HepG2 (cell line): ENCODE measurements at regions not wholly inside any gene's neighbourhood (a gene's known extent, or its start where the extent isn't known, plus 50 kb on each side); places are given as distances from the start of the nearest gene placed in this dataset.

Source experiments
- ATAC-seq: fragments of 200-7000 bp; cut with Tn5 transposase; 3 replicates; pipeline ENCODE4 v1.9.1; 2020; ENCODE audit warnings: mild to moderate bottlenecking, moderate library complexity
- BruUV-seq: library from RNA; stranded (reverse); fragments of 400-500 nt; replicated peaks from 2 replicates; lab custom pipeline; 2021; lab: Mats Ljungman, UMichigan
- CTCF ChIA-PET: fragments of 300-600 bp; formaldehyde crosslinking; extraction: SDS; loops from one replicate; lab custom pipeline; 2021; ENCODE audit warnings: low total read pairs, inconsistent platforms, low intra/inter-chr PET ratio; lab: Yijun Ruan, JAX
- POLR2A ChIA-PET: fragments of 350-600 bp; sonication (Branson Sonifier 250); formaldehyde crosslinking; loops from one replicate; lab custom pipeline; 2020; ENCODE audit warnings: antibody characterized with exemption, inconsistent platforms; lab: Yijun Ruan, JAX
- DNase-seq: peaks from one replicate; pipeline ENCODE4 v3.0.0-alpha.2; 2015; ENCODE audit warnings: low spot score
- FAIRE-seq: peaks from 3 replicates; lab custom pipeline; 2011; peaks lifted over from hg19 to GRCh38; lab: Jason Lieb, UNC
- H2AFZ ChIP-seq: one replicate; pipeline ENCODE4 v1.6.1; 2011; ENCODE audit warnings: low read length, inconsistent platforms
- H3K27ac ChIP-seq: fragments of 300-600 bp; 3 replicates; pipeline ENCODE4 v1.8.0; 2011; ENCODE audit warnings: mixed run types, mild to moderate bottlenecking, mixed read lengths, low read length, inconsistent platforms; ENCODE audit not compliant: insufficient read depth; ENCODE audit errors: extremely low read length
- H3K27me3 ChIP-seq, 2 experiments: fragments of 200-600 bp in 1 of 2; 2 replicates in 1 of 2; 3 replicates in 1 of 2; pipeline versions ENCODE4 v1.6.0 to v1.8.0; 2011; ENCODE audit warnings: low read length in 2 of 2, mild to moderate bottlenecking in 2 of 2, moderate library complexity in 2 of 2, inconsistent platforms in 1 of 2; ENCODE audit not compliant: insufficient read depth in 2 of 2, control insufficient read depth in 1 of 2
- H3K36me3 ChIP-seq, 2 experiments: fragments of 200-600 bp in 1 of 2; replicated peaks in 1 of 2; 2 replicates in 1 of 2; 3 replicates in 1 of 2; pipeline versions ENCODE4 v1.5.1 to v1.8.0; 2011; ENCODE audit warnings: low read length in 2 of 2, inconsistent platforms in 1 of 2; ENCODE audit not compliant: insufficient read depth in 2 of 2, control insufficient read depth in 1 of 2
- H3K4me1 ChIP-seq: 2 replicates; pipeline ENCODE4 v1.5.1; 2012; ENCODE audit warnings: low read length, inconsistent platforms; ENCODE audit not compliant: insufficient read depth
- H3K4me2 ChIP-seq: 2 replicates; pipeline ENCODE4 v1.6.0; 2011; ENCODE audit warnings: low read depth, low read length, inconsistent platforms
- H3K4me3 ChIP-seq, 3 experiments: fragments of 200-600 bp in 1 of 3; sonication (generic), shearing (Covaris generic) in 1 of 3; replicated peaks in 1 of 3; 2 replicates each; pipeline ENCODE4 v1.5.1; 2011 to 2016; ENCODE audit warnings: low read length in 3 of 3, inconsistent platforms in 2 of 3, low read depth in 2 of 3, mild to moderate bottlenecking in 2 of 3, control low read depth in 1 of 3, mixed read lengths in 1 of 3; ENCODE audit not compliant: insufficient read depth in 1 of 3
- H3K79me2 ChIP-seq: one replicate; pipeline ENCODE4 v1.6.1; 2011; ENCODE audit warnings: low read length, inconsistent platforms; ENCODE audit not compliant: insufficient read depth
- H3K9ac ChIP-seq: 2 replicates; pipeline ENCODE4 v1.6.0; 2011; ENCODE audit warnings: mild to moderate bottlenecking, low read depth, low read length, inconsistent platforms; ENCODE audit not compliant: insufficient read depth
- H3K9me3 ChIP-seq: 2 replicates; pipeline ENCODE4 v1.5.1; 2012; ENCODE audit warnings: mild to moderate bottlenecking, low read length
- H4K20me1 ChIP-seq: 2 replicates; pipeline ENCODE4 v1.6.0; 2011; ENCODE audit warnings: inconsistent platforms, mild to moderate bottlenecking, low read length, moderate library complexity; ENCODE audit not compliant: insufficient read depth
- ETV5 ChIP-seq: IDR thresholded peaks from 2 replicates; pipeline ENCODE4 v1.6.1; 2018; ENCODE audit warnings: missing biosample characterization, missing genetic modification reagents, inconsistent platforms, borderline replicate concordance
- GABPA ChIP-seq, 2 experiments: IDR thresholded peaks; 2 replicates each; pipeline ENCODE4 v1.6.1; 2011 to 2016; ENCODE audit warnings: low read depth in 2 of 2, low read length in 1 of 2, missing biosample characterization in 1 of 2, missing genetic modification characterization in 1 of 2
- JARID2 ChIP-seq: sonication (generic); formaldehyde crosslinking; IDR thresholded peaks from 2 replicates; pipeline ENCODE4 v1.8.1; 2023; ENCODE audit warnings: missing genetic modification reagents, inconsistent platforms; ENCODE audit not compliant: insufficient replicate concordance
- KDM5B ChIP-seq: sonication (generic); formaldehyde crosslinking; IDR thresholded peaks from 2 replicates; pipeline ENCODE4 v1.4.0; 2020; ENCODE audit warnings: missing genetic modification reagents, mild to moderate bottlenecking, borderline replicate concordance
- KLF11 ChIP-seq: IDR thresholded peaks from 2 replicates; pipeline ENCODE4 v1.6.1; 2016; ENCODE audit warnings: missing compliant biosample characterization
- MYNN ChIP-seq: sonication (generic); formaldehyde crosslinking; IDR thresholded peaks from 2 replicates; pipeline ENCODE4 v1.4.0; 2020; ENCODE audit warnings: mild to moderate bottlenecking, low read depth, missing genetic modification reagents
- PREB ChIP-seq: sonication (generic); formaldehyde crosslinking; IDR thresholded peaks from 2 replicates; pipeline ENCODE4 v1.4.0; 2020; ENCODE audit warnings: missing genetic modification reagents
- SALL1 ChIP-seq: sonication (generic); formaldehyde crosslinking; IDR thresholded peaks from 2 replicates; pipeline ENCODE4 v1.8.0; 2022; ENCODE audit warnings: mild to moderate bottlenecking, missing genetic modification reagents
- SMC3 ChIP-seq: IDR thresholded peaks from 2 replicates; pipeline ENCODE4 v1.6.1; 2011; ENCODE audit warnings: low read length, improper control_type of control experiment
- SNAPC2 ChIP-seq: sonication (generic); formaldehyde crosslinking; IDR thresholded peaks from 2 replicates; pipeline ENCODE4 v1.8.1; 2022; ENCODE audit warnings: mild to moderate bottlenecking, missing genetic modification reagents
- TFE3 ChIP-seq: IDR thresholded peaks from 2 replicates; pipeline ENCODE4 v1.6.1; 2016
- ZFY ChIP-seq: sonication (generic); formaldehyde crosslinking; IDR thresholded peaks from 2 replicates; pipeline ENCODE4 v1.4.0; 2020; ENCODE audit warnings: missing genetic modification reagents
- ZNF510 ChIP-seq: sonication (generic); formaldehyde crosslinking; IDR thresholded peaks from 2 replicates; pipeline ENCODE4 v1.4.0; 2020; ENCODE audit warnings: low read depth, mild to moderate bottlenecking, missing genetic modification reagents
- WGBS: methylation state at CpG from one replicate; pipeline ENCODE4 v1.1.6; 2017; ENCODE audit warnings: low lambda C conversion rate; 5-methylcytosine and 5-hydroxymethylcytosine counted together
- in situ Hi-C: cut with HindIII; loops from 2 replicates; pipeline ENCODE4 v1.10.0; 2017; ENCODE audit warnings: low pct_unique_long_range_greater_than_20kb; ENCODE audit not compliant: extremely low pct_ligation_motif_present
- intact Hi-C: fragments of 100-400 bp; cut with micrococcal nuclease; formaldehyde crosslinking; loops from one replicate; pipeline ENCODE4 v1.10.0; 2022; ENCODE audit not compliant: unreplicated experiment
- TF ChIP-seq, protein P1 (sequence below): sonication (generic); formaldehyde crosslinking; IDR thresholded peaks from 2 replicates; pipeline ENCODE4 v1.4.0; 2020; ENCODE audit warnings: missing genetic modification reagents, mild to moderate bottlenecking, borderline replicate concordance
- TF ChIP-seq, protein P2 (sequence below): sonication (generic); formaldehyde crosslinking; IDR thresholded peaks from 2 replicates; pipeline ENCODE4 v1.4.0; 2020; ENCODE audit warnings: missing genetic modification reagents, mild to moderate bottlenecking, borderline replicate concordance
- TF ChIP-seq, protein P3 (sequence below): sonication (generic); formaldehyde crosslinking; IDR thresholded peaks from 2 replicates; pipeline ENCODE4 v1.4.0; 2020; ENCODE audit warnings: missing genetic modification reagents

DNA sequence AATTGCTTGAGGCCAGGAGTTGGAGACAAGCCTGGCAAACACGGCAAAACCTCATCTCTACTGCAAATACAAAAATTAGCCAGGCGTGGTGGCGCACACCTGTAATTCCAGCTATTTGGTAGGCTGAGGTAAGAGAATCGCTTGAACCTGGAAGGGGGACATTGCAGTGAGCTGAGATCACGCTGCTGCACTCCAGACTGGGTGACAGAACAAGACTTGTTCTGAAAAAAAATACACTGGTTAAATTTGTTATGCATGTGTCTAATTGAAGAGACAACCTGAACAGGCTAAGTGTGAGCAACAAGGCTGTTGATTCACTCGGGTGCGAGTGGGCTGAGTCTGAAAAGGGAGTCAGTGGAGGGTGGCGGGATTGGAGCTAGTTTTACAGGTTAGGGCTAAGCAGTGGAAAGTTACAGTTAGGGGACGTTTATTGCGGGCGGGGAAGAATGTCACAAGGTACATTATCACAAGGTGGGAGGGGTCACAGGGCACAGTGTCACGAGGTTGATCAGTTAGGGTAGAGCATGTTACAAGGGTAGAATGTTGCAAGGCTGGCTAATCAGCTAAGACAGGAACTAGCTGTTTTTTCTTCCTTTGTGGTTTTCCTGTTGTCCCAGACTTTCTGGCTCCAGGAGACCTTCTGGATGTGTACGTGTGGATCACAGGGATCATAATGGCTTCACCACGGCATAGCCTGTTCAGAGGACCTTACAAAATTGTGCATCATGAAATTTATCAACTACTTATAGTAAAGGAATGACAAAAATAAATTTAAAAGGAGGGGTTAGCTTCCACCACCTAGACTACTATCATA is 115.8 kb downstream of the NAA11 start:
- POLR2A ChIA-PET, result no interaction called here
- Histone ChIP-seq H3K9ac (no peak overlapping the region), H3K27me3 (no peaks in the 10 kb centered on the region), H3K27ac (no peak overlapping the region), H3K4me1 (peaks cover 12% of the 10 kb centered on the region; the same call in 1 of the 2 replicates), H2AFZ (peak overlapping the region; percentile 74), H3K4me2 (peak overlapping the region; percentile 56; the same call in 1 of the 2 replicates), H3K36me3 (no peaks in the 10 kb centered on the region), H3K79me2 (no peaks in the 10 kb centered on the region), H3K9me3 (no peaks in the 10 kb centered on the region), H3K4me3 (peak overlapping the region in 1 of 3 experiments; percentile 39; a peak in 2 of 6 replicates), H4K20me1 (no peaks in the 10 kb centered on the region)
- DNase-seq (peak; percentile 65), ATAC-seq (peak; percentile 74), FAIRE-seq (peak; percentile 62)
- BruUV-seq, result no TSS peak
- WGBS, result 20% methylated on average over 14 of the region's 14 CpGs
- intact Hi-C loops (no loop called here), in situ Hi-C loops (no loop called here)
- CTCF ChIA-PET, result no interaction called here
- TF ChIP-seq TFE3 (CRISPR knock-in tag) (peak; percentile 93), GABPA (IDR thresholded peaks at IDR 0.05; ENCODE audit: low read depth, low read length) (no peak), GABPA (CRISPR knock-in tag; IDR thresholded peaks at IDR 0.05; ENCODE audit: low read depth) (peak; percentile 59; the same call in 1 of the 2 replicates), KDM5B (CRISPR knock-in tag) (no peak), JARID2 (CRISPR knock-in tag) (no peak), ETV5 (CRISPR knock-in tag) (peak; percentile 66), SALL1 (CRISPR knock-in tag) (peak; percentile 17; the same call in 1 of the 2 replicates), MYNN (no peak), KLF11 (CRISPR knock-in tag) (no peak), SNAPC2 (CRISPR knock-in tag) (no peak), ZNF510 (CRISPR knock-in tag) (no peak), PREB (CRISPR knock-in tag) (no peak), SMC3 (no peak), ZFY (CRISPR knock-in tag) (no peak)
- TF ChIP-seq, protein P1, sequence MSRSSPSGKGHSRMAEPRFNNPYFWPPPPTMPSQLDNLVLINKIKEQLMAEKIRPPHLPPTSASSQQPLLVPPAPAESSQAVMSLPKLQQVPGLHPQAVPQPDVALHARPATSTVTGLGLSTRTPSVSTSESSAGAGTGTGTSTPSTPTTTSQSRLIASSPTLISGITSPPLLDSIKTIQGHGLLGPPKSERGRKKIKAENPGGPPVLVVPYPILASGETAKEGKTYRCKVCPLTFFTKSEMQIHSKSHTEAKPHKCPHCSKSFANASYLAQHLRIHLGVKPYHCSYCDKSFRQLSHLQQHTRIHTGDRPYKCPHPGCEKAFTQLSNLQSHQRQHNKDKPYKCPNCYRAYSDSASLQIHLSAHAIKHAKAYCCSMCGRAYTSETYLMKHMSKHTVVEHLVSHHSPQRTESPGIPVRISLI (CRISPR knock-in tag), result peak; percentile 40; the same call in 1 of the 2 replicates
- TF ChIP-seq, protein P2, sequence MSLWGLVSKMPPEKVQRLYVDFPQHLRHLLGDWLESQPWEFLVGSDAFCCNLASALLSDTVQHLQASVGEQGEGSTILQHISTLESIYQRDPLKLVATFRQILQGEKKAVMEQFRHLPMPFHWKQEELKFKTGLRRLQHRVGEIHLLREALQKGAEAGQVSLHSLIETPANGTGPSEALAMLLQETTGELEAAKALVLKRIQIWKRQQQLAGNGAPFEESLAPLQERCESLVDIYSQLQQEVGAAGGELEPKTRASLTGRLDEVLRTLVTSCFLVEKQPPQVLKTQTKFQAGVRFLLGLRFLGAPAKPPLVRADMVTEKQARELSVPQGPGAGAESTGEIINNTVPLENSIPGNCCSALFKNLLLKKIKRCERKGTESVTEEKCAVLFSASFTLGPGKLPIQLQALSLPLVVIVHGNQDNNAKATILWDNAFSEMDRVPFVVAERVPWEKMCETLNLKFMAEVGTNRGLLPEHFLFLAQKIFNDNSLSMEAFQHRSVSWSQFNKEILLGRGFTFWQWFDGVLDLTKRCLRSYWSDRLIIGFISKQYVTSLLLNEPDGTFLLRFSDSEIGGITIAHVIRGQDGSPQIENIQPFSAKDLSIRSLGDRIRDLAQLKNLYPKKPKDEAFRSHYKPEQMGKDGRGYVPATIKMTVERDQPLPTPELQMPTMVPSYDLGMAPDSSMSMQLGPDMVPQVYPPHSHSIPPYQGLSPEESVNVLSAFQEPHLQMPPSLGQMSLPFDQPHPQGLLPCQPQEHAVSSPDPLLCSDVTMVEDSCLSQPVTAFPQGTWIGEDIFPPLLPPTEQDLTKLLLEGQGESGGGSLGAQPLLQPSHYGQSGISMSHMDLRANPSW (CRISPR knock-in tag), result no peak
- TF ChIP-seq, protein P3, sequence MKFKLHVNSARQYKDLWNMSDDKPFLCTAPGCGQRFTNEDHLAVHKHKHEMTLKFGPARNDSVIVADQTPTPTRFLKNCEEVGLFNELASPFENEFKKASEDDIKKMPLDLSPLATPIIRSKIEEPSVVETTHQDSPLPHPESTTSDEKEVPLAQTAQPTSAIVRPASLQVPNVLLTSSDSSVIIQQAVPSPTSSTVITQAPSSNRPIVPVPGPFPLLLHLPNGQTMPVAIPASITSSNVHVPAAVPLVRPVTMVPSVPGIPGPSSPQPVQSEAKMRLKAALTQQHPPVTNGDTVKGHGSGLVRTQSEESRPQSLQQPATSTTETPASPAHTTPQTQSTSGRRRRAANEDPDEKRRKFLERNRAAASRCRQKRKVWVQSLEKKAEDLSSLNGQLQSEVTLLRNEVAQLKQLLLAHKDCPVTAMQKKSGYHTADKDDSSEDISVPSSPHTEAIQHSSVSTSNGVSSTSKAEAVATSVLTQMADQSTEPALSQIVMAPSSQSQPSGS (CRISPR knock-in tag), result no peak
